ENCODE measurements at regions not wholly inside any gene's neighbourhood (a gene's known extent, or its start where the extent isn't known, plus 50 kb on each side); places are given as distances from the start of the nearest gene placed in this dataset.

GRCh38 chr13:111589992-111590391 is 269.6 kb downstream of the TEX29 start:
- TF ChIP-seq CTCF (conservative IDR thresholded peaks at IDR 0.05; ENCODE audit: low read length) (no peak), EZH2phosphoT487 (IDR thresholded peaks at IDR 0.05; ENCODE audit: borderline replicate concordance, low read depth, low read length) (no peak)
